Left lung (tissue), 4 donors: ENCODE measurements at regions not wholly inside any gene's neighbourhood (a gene's known extent, or its start where the extent isn't known, plus 50 kb on each side); places are given as distances from the start of the nearest gene placed in this dataset.

Experiments
- ATAC-seq: fragments of 200-7000 bp; cut with Tn5 transposase; one replicate; pipeline ENCODE4 v1.9.1; 2020; ENCODE audit warnings: moderate library complexity
- DNase-seq, 4 donors: peaks; one replicate each; pipeline ENCODE4 v3.0.0-alpha.2; 2013 to 2020
- H3K27ac ChIP-seq, 2 donors: fragments of 200-600 bp; sonication (generic) in 1 of 2; one replicate each; pipeline versions ENCODE4 v1.5.0 to v1.8.0; 2020 to 2021
- H3K27me3 ChIP-seq, 2 donors: fragments of 200-600 bp; sonication (generic) in 1 of 2; one replicate each; pipeline versions ENCODE4 v1.5.0 to v1.8.0; 2020 to 2021
- H3K36me3 ChIP-seq, 2 donors: fragments of 200-600 bp; sonication (generic) in 1 of 2; one replicate each; pipeline versions ENCODE4 v1.5.0 to v1.8.0; 2020 to 2021
- H3K4me1 ChIP-seq, 2 donors: fragments of 200-600 bp; one replicate each; pipeline ENCODE4 v1.8.0; 2021
- H3K4me3 ChIP-seq, 2 donors: fragments of 200-600 bp; sonication (generic) in 1 of 2; one replicate each; pipeline versions ENCODE4 v1.5.0 to v1.8.0; 2020 to 2021; ENCODE audit warnings: mild to moderate bottlenecking in 1 of 2
- H3K9me3 ChIP-seq, 2 donors: fragments of 200-600 bp; sonication (generic) in 1 of 2; one replicate each; pipeline versions ENCODE4 v1.5.0 to v1.8.0; 2020 to 2021
- CTCF ChIP-seq, 2 donors: fragments of 200-600 bp; sonication (generic) in 1 of 2; IDR thresholded peaks; one replicate each; pipeline versions ENCODE4 v1.5.0 to v1.8.0; 2021; ENCODE audit warnings: antibody characterized with exemption in 2 of 2
- intact Hi-C, 2 donors: fragments of 100-400 bp; cut with DNase I; formaldehyde crosslinking; loops; one replicate each; pipeline versions ENCODE4 v1.11.2 to v1.14.2; 2022
- donor health status: DM: no; HTN: yes; CAD: no.
- donor health status: DM: no; HTN: no; CAD: no.

- Histone ChIP-seq H3K9me3 (no peaks in the 10 kb centered on the region), H3K4me3 (no peak overlapping the region), H3K4me1 (peaks cover 0 to 13% of the 10 kb centered on the region in 2 donors), H3K27me3 (no peaks in the 10 kb centered on the region), H3K27ac (no peak overlapping the region), H3K36me3 (no peaks in the 10 kb centered on the region)
- DNase-seq (no peak), ATAC-seq (peak; percentile 74)
- no peak for TF ChIP-seq CTCF (IDR thresholded peaks at IDR 0.05)
- intact Hi-C loops, result no loop called here
Measured at GRCh38 chr13:44263751-44264620, 109.6 kb upstream of the SERP2 start.

- DNase-seq (no peak), ATAC-seq (no peak)
- intact Hi-C loops, result no loop called here
- Histone ChIP-seq H3K27me3 (no peaks in the 10 kb centered on the region), H3K27ac (no peak overlapping the region), H3K9me3 (no peaks in the 10 kb centered on the region), H3K4me3 (no peak overlapping the region), H3K4me1 (peaks cover 1 to 10% of the 10 kb centered on the region in 2 donors), H3K36me3 (no peaks in the 10 kb centered on the region)
- no peak for TF ChIP-seq CTCF (IDR thresholded peaks at IDR 0.05)
Measured at GRCh38 chr13:44266305-44266704, 107.3 kb upstream of the SERP2 start.

GRCh38 chr13:44266772-44267171, 106.9 kb upstream of the SERP2 start:
- peaks cover 6 to 14% of the 10 kb centered on the region in 2 donors for H3K4me1 ChIP-seq
- no peaks in the 10 kb centered on the region for H3K36me3 ChIP-seq
- TF ChIP-seq CTCF (IDR thresholded peaks at IDR 0.05), result no peak
- H3K4me3 ChIP-seq, result no peak overlapping the region
- H3K27ac ChIP-seq, result no peak overlapping the region
- ATAC-seq, result no peak
- H3K9me3 ChIP-seq, result no peaks in the 10 kb centered on the region
- intact Hi-C loops, result no loop called here
- H3K27me3 ChIP-seq, result no peaks in the 10 kb centered on the region
- DNase-seq, result no peak

GRCh38 chr13:44267203-44267602, 106.4 kb upstream of the SERP2 start:
- H3K27ac ChIP-seq, result no peak overlapping the region
- ATAC-seq, result no peak

More at GRCh38 chr13:44267203-44267602, 106.4 kb upstream of the SERP2 start:
- Histone ChIP-seq H3K9me3 (no peaks in the 10 kb centered on the region), H3K4me1 (peaks cover 9 to 19% of the 10 kb centered on the region in 2 donors), H3K36me3 (no peaks in the 10 kb centered on the region), H3K4me3 (no peak overlapping the region), H3K27me3 (no peaks in the 10 kb centered on the region)
- DNase-seq, result no peak
- intact Hi-C loops, result no loop called here
- no peak for TF ChIP-seq CTCF (IDR thresholded peaks at IDR 0.05)
